Dermis blood vessel endothelial cell (primary cell): ENCODE measurements at regions not wholly inside any gene's neighbourhood (a gene's known extent, or its start where the extent isn't known, plus 50 kb on each side); places are given as distances from the start of the nearest gene placed in this dataset.

Experiments
- DNase-seq: peaks from one replicate; pipeline ENCODE4 v3.0.0; 2010

DNA sequence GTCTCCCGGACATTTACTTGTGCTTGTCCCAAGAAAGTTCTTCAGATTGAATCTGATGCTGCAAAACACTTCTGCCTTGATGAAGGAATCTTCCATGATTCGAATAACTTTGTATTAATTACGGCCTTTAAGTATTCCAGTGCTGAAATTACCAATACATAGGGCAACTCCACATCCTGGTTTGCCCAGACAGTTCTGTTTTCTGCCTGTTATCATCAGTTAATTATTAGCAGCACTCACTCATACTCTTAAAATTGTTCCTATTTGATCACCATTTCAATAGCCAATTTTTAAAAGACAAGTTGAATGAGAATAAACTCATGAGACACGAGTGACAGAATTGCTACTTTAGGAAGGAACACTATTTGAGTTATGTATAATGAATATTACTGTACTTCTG, 620.7 kb upstream of the ZEB2 start:
- DNase-seq = no peak

DNA sequence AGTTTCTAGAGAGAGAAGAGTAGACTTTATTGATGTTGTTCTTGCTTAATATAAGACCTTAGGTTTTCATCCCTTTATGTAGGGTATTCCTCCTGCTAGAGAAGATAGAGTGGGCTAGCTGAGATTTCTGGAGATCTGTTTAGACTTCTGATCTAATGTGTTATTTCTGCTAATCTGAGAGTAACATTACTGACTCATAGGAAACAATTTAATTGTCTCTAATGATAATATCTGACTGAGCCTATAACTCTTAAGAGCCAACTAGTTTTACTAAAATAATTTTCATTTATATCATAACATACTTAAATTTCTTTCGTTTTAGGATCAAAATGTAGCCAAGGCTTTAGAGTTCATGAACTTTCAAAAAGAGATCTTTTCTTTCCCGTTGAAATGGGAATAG, 618.7 kb upstream of the ZEB2 start:
- peak; percentile 7 for DNase-seq

DNA sequence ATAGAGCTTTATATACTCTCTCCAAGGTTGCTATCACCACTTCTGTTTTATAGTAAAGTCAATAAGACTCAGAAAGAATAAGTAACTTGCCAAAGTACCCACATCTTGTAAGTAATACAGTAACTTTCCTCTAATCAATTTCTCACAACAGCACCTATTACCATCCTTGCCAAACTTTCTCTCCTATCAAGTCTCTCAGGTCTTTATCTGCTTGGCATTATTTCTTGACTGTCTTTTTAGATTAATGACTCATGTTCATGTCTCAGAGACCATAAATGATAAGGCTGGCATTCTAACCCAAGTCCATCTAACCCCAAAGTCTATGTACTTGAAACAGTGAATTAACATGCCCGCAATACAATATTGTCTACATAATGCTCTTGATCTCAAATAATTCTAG, 618.0 kb upstream of the ZEB2 start:
- no peak for DNase-seq

DNA sequence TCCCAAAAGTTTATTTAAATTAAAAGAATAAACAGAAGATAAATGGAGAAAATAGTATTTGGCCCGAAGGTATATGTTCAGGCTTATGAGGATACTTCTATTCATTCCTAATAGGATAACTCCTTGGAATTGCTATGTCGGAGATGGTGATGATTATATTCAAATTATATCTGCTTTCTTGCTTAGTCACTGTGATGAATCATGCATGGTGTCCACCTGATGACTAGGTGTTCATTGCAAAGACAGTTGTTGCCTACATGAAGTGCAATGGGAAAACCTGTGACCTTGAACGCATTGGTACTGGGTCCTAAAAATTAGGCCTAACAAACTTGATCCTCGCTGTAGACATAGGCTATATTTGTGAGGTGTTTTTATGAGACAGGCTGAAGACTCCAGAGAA, 617.3 kb upstream of the ZEB2 start:
- no peak for DNase-seq

DNA sequence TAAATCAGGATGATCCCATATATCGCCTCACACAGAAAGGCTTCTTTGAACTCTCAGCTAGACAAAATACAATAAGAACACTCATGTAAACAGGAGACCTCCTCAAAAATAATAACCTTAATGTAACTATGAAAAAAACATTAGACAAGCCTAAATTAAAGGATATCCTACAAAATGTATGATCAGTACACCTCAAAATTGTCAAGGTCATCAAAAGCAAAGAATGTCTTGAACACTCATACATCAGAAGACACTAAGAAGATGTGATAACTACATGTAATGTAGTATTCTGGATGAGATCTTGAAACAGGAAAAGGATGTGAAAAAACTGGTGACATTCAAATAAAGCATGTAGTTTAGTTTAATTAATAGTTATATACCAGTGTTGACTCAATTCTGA, 616.8 kb upstream of the ZEB2 start:
- DNase-seq = no peak

DNA sequence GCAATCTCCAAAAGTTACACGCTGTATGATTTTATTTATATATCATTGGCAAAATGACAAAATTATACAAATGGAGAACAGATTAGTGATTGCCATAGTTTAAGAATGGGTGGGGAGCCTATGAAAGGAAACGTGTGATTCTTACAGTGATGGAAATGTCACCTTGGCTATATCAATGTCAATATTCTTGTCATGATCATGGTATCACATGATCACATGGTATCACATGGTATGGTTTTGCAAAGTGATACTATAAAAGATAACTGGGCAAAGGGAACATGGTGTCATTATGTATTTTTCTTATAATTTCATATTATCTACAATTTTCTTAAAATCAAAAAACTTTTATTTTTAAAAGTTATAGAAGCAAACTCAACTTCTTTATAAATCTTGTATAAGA, 606.2 kb upstream of the ZEB2 start:
- no peak for DNase-seq

DNA sequence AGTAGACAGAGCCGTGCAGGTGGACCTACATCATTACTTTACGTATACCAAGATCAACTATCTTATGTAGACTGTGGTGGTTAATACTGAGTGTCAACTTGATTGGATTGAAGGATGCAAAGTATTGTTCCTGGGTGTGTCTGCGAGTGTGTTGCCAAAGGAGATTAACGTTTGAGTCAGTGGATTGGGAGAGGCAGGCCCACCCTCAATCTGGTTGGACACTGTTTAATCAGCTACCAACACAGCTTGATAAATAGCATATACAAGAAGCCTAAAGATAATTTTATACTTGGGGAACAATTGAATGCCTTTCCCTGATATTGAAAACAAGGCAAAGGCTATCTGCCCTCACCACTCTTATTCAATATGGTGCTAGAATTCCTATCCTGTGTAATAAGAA, 604.2 kb upstream of the ZEB2 start:
- no peak for DNase-seq

DNA sequence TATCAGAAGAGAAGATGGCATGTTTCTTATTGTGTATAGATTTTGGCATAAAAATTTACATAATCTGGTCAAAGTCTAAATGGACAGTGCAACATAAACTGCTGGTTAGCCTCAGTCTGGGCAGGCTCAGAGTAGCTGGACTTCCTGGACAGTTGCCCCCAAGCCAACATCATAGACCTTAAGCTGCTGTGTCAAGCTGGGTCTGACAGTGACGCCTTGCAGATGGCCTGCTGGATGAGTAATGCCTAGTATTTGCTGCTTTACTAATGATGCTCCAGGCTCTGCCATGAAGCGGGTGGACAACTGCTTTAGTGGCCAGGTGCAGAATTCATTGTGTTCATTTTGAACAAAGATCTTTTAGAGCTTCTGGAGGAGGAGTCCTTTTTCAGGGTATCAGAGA, 603.7 kb upstream of the ZEB2 start:
- no peak for DNase-seq

DNA sequence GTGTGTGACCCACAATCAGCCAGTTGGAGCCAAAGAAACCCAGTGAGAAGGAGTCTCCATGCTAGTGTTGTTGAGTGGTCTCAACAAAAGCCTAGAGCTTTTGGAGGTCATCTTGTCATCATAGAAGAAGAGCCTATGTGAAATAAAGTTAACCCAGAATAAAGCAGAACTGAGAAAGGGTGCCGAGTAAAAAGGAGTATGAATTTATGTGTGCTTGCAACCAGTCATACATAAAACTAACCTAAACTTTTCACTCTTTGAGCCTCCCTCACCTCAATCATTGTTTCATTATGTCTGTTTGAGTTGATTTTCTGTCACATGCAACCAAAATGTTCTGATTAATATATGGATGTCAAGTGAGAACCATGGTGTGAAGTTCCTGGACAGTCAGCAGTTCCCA, 599.3 kb upstream of the ZEB2 start:
- DNase-seq = no peak

DNA sequence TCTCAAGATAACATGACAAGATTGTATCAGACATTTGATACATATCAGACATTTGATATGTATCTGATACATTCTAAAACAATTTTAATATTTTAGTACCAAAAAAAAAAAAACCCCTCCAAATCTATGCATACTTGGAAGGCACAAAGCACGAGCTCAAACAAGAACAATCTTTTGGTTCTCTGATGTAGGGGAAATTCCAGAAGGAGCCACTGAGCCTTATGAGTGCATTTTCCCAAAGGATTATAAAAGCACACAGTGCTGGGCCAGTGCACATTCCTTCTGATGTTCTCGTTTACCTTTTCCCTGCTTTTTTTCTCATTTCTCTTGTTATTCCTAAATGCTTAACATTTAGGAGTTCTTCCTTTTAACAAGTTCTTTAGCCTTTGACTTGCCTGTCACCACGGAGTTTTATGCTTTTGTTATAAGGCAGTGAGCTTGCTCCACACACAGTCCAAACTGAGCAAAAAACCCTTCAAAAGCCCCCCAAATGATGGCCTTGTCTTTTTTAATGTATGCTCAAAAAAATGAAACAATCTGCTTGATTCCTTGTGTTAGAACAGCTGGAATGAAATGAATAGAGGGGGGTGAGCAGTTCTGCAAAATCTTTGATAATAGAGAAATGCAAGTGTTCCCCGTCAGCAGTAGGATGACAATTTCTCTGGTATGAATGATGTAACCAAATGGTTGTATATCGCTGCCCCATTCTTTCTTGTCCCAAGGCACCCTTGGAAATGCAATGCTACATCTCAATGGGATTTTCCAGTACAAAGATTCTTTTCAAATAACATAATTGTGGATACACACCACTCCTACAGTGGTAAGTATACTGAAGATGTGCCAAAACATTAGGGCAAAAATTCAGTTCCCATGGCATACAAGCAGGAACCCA, 597.2 kb upstream of the ZEB2 start:
- DNase-seq = no peak

DNA sequence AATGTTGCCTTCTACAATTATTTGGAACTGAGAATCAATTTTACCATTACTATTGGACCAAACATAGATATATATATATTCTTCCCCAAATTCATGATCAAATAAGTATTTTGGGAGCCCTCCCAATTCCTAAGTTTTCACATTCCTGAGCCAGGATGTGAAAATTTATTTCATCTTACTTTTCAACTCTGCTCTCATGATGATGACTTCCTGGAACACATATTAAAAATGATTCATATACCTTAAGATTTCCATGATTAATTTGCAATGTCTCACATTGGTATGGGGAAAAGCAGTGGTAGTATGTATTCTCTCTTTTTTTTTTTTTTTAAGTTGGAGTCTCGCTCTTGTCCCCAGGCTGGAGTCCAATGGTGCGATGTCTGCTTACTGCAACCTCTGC, 596.1 kb upstream of the ZEB2 start:
- no peak for DNase-seq

DNA sequence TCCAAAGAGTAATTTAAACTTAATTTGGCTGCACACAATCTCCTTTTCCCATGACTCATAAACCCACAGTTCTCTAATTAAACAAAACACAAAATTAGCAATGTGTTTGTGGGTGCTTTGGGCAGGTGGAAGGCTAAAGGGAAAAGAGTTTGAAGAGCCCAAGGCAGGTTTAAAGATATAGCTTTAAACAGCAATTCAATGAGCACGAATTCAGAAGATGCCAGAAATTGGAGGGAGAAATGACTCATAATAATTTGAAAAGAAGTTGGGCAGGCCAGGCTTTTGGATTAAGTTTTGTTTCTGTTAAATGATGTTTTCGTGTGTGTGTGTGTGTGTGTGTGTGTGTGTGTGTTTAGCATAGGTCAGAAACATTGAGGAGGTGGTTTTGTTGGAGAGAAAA, 594.8 kb upstream of the ZEB2 start:
- peak; percentile 41 for DNase-seq

DNA sequence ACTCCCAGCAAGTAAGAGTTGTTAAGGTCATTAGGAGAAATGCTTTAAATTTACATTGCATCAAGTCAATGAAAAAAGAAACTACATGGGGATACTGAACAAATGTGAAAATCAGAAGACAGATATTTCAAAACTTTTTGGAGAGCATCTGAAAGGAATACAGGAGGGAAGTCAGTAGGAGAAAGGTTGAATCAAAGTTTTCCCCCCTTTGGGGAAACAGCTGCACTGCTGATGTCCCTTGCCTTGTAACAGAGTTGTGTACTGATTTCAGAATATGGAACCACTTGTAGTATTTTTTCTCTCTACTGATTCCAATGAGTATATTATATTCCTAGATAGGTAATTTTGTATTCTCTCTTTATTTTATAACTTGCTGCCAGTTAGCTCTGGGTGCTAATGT, 592.5 kb upstream of the ZEB2 start:
- no peak for DNase-seq

DNA sequence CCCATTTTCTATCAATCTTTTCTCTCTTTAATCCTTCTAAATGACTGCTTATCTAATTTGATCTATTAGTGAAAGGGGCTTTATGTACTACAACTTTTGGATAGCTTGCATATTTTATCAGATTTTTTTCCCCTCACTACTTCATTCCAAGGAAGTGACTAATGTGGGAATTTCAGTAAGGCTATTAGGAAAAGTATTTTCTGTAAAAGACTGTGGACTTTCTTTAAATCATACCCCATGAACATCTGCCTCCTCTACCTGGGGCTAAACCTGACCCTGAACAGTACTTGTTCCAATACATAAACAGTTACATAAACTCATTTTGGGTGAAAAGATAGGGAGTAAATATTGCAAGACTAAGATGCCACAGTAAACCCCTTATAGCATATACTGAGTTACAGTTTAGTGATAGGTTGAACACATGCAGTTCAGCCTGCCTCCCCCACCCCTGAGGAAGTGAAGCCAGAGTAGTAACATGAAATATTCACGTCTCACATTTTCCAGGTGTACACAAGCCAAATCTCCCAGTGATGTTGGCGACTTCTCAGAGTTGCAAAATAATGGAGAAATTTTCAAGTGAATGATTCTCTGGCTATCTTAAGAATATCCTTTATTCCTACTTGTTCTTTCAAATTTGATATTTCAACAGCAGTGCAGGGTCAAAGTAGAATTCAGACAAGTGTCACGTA, 590.9 kb upstream of the ZEB2 start:
- peak; percentile 36 for DNase-seq

DNA sequence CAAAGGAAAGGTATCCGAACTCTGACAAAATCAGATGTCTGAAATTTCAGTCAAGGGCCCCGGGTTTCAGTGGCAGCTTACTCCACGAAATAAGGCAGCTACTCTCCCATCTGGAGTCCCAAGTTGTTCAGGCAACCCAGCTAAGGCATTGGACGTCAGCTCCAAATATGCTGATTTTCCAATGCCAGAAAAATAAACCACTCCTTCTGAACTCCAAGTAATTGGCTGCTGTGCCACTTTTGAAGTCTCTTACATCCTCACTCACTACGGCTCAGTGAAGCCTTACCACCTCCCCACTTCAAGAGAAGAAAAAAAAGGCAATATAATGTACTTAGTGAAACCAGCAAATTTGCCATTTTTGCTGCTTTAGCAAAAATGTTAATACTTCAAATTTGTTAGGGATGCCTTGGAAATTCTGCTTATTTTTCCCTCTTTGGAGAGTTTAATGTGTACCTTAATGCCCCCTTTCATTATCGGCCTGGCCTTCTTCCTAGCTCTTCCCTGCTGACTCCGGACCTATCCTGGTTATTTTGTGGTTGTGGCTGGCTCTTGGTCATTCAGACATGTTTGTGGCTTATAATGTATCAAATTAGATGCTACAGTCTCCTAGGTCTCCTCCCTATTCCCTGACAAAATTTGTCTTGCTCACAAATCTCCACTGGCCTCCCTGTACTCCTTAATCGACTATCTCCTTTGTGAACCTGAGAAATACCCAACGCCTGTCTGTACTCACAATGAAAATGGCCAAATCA, 589.2 kb upstream of the ZEB2 start:
- DNase-seq = no peak

DNA sequence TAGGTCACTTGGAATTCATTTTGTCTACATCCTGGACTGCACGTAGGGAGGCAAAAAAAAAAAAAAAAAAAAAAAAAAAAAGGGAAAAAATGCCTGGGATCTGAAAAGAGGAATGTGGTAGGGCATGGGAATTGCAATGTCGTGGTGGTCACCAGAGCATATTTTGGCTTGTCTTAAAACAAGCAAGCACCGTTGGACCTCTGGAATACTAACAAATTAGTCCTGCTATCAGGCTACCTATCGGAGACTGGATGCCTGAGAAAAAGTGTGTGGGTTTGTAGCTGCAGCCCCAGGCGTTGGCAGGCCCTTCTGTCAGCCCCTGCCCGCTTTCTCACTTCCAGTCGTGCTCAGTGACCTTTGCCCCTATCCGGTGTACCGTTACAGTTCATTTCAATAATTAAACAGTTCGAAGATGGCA, 588.5 kb upstream of the ZEB2 start:
- no peak for DNase-seq

DNA sequence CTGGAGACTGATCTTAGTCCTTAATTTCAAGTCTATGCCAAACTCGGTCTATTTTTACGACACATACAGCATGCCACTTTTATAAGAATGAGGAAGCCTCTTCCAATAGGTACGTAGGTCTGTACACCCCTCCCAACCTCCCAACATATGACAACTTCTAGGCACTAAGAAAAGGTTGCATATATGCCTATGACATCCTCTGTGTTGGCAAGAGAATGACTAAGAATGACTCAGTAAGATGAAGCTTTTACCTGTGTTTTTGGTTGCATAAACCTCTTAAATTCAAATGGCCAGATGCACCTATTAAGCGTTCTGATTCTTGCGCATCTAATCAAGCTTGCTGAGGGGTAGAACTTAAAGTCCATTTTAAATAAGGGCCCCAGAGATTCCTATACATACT, 586.4 kb upstream of the ZEB2 start:
- no peak for DNase-seq

DNA sequence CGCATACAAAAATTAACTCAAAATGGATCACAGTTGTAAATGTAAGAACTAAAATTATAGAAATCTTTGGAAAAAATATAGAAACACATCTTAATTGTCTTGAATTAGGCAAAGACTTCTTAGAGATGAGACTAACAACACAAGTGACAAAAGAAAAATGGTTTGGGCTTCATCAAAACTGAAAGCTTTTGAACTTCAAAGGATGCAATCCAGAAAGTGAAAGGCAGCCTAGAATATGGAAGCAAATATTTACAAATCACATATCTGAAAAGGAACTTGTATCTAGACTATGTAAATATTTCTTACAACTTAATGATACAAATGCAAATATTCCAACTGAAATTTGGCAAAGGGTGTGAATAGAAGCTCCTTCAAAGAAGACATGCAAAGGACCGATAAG, 582.8 kb upstream of the ZEB2 start:
- DNase-seq = no peak

DNA sequence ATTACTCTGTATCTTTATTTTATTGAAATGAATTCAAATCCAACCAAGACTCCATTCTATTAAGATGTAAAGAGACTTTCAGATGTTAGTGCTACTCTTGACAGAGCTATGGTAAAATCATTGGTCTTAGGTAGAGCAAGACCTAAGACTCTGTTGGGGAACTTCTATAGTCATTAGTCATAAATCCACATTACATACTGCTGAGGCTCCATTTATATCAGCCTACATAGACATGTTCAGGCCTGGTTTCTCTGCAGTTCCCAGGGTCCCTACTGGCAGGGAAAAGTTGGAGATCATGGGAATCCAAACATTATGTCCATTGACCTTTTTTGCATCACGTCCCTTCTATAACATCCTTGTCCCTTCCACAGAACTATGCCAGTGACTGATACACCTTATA, 580.4 kb upstream of the ZEB2 start:
- no peak for DNase-seq

DNA sequence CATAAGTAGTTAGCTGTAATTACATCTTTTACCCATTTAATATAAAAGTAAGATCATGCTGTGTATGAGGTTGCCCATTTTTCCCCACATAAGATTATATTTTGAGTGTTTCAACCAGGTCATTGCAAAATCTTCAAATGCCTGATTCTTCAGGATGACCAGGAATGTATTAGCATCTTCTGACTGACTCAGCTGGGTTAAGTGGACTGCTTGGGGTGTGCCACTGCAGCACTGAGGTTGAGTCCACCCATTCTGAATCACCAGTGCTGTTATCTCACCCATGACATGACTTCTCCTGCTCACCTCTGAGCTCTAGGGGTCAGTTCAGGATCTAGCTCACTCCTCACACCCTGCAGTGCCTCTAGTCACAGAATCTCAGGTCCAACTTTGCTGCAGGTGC, 576.7 kb upstream of the ZEB2 start:
- DNase-seq = no peak

DNA sequence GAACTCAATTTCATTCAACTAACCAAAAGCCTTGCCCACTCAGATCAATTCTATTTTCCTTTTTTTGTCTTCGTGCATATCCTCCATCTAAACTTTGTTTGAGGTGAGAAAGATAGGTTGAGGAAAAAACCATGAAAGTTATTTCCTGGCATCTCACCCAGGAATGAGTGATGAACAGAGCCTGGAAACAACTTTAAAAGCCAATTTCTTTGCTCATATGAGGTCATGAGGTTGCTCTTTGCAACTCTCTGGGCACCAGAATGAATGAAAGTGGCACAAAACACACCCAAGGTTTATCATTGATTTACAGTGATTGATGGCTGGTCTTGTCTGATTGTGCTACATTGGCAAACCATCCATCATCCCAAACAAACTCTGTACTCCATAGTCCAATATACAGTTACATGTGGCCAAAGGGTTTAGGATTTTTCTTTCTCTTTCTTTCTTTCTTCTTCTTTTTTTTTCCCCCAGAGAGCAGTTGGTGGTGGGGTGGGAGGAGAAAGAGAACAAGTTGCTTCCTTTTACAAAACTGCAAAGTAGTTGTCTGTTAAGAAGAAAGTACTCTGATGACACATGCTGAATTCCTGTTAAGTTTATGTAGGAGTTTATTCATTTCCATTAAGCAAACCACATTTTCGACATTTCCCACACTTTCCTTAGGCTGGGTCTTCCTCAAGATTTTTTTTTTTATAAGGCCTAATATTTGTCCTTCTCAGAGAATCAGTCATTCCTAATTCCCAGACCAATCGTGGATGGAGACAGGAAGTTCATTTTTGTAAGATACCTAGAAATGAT, 575.9 kb upstream of the ZEB2 start:
- no peak for DNase-seq

DNA sequence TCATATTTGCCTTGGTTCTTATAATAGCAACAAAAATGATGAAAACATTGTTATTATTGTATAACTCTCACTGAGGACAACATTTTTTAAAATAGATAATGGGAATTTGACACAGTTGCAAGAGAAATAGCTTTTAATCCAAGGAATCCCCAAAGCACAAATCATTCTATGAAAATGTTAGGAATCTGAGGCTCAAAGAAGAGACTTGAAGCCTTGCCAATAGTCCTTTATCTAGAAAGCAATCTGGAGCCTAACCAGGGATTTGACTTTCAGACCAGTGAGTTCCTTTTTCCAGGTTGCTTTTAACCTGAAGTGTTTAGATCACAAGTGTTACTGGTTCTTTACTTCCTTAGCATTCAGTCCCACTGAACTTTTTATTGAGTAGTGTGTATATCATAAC, 574.5 kb upstream of the ZEB2 start:
- peak; percentile 6 for DNase-seq

DNA sequence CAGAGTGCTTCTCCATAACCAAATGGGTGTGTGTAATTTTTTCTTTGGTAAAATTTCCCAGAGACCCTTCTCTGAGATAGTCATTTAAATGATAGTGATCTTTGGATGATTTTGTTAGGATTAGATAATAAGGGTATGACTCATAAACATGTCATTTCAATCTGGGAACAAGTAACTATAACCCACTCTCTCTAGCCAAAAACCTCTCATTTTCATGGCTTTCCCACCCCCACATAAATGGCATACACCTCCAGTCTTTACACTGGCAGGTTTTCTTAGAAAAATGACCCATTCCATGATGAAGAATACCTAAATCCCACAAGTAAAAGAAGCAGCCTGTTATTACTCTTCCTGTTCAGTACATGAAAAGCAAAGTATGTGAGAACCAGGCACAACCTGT, 572.0 kb upstream of the ZEB2 start:
- DNase-seq = no peak
